SK-N-SH treated with all-trans-retinoic acid at 6 μM for 48 hours (cell line): ENCODE measurements at regions not wholly inside any gene's neighbourhood (a gene's known extent, or its start where the extent isn't known, plus 50 kb on each side); places are given as distances from the start of the nearest gene placed in this dataset.

Experiments used
- ATAC-seq: fragments of 200-7000 bp; cut with Tn5 transposase; 3 replicates; pipeline ENCODE4 v1.9.1; 2020; ENCODE audit warnings: mild to moderate bottlenecking, moderate library complexity
- ARNTL ChIP-seq: fragments of 450-650 bp; formaldehyde crosslinking; IDR thresholded peaks from 2 replicates; pipeline ENCODE4 v1.5.0; 2020; ENCODE audit warnings: low read depth, mild to moderate bottlenecking, moderate library complexity, borderline replicate concordance
- BACH2 ChIP-seq: fragments of 250-450 bp; sonication (Bioruptor Pico); IDR thresholded peaks from 2 replicates; pipeline ENCODE4 v1.9.0; 2021; ENCODE audit warnings: mild to moderate bottlenecking, borderline replicate concordance
- CREB5 ChIP-seq: fragments of 250-450 bp; sonication (Bioruptor Pico); IDR thresholded peaks from 2 replicates; pipeline ENCODE4 v1.5.1; 2020; ENCODE audit warnings: low read depth, mild to moderate bottlenecking, moderate library complexity
- CSDC2 ChIP-seq: fragments of 250-450 bp; sonication (Bioruptor Pico); IDR thresholded peaks from 2 replicates; pipeline ENCODE4 v1.5.0; 2020; ENCODE audit warnings: mild to moderate bottlenecking, moderate library complexity
- ESRRG ChIP-seq: fragments of 250-450 bp; sonication (Bioruptor Pico); IDR thresholded peaks from 2 replicates; pipeline ENCODE4 v1.6.1; 2021; ENCODE audit warnings: mild to moderate bottlenecking
- GLIS3 ChIP-seq: fragments of 250-450 bp; sonication (Bioruptor Pico); IDR thresholded peaks from 2 replicates; pipeline ENCODE4 v1.5.0; 2020; ENCODE audit warnings: mild to moderate bottlenecking, moderate library complexity
- ISL1 ChIP-seq: fragments of 250-450 bp; sonication (Bioruptor Pico); IDR thresholded peaks from 2 replicates; pipeline ENCODE4 v2.1.2; 2022; ENCODE audit warnings: mild to moderate bottlenecking, moderate library complexity
- PPARA ChIP-seq: fragments of 250-450 bp; sonication (Bioruptor Pico); IDR thresholded peaks from 2 replicates; pipeline ENCODE4 v1.5.0; 2020; ENCODE audit warnings: mild to moderate bottlenecking, borderline replicate concordance
- RARB ChIP-seq: fragments of 250-450 bp; sonication (Bioruptor Pico); IDR thresholded peaks from 2 replicates; pipeline ENCODE4 v1.8.0; 2021; ENCODE audit warnings: mild to moderate bottlenecking, moderate library complexity
- TCF4 ChIP-seq: fragments of 250-450 bp; sonication (Bioruptor Pico); IDR thresholded peaks from 2 replicates; pipeline ENCODE4 v1.8.0; 2021; ENCODE audit warnings: mild to moderate bottlenecking, moderate library complexity, borderline replicate concordance
- ZC3H10 ChIP-seq: fragments of 250-450 bp; sonication (Bioruptor Pico); IDR thresholded peaks from 2 replicates; pipeline ENCODE4 v1.5.1; 2021; ENCODE audit warnings: mild to moderate bottlenecking, moderate library complexity
- ZFP3 ChIP-seq: fragments of 250-450 bp; sonication (Bioruptor Pico); IDR thresholded peaks from 2 replicates; pipeline ENCODE4 v1.5.0; 2020; ENCODE audit warnings: mild to moderate bottlenecking, moderate library complexity
- ZFP30 ChIP-seq: fragments of 450-650 bp; formaldehyde crosslinking; IDR thresholded peaks from 2 replicates; pipeline ENCODE4 v1.5.0; 2022; ENCODE audit warnings: mild to moderate bottlenecking, moderate library complexity
- ZNF565 ChIP-seq: fragments of 450-650 bp; formaldehyde crosslinking; conservative IDR thresholded peaks from 2 replicates; pipeline ENCODE4 v1.5.0; 2020; ENCODE audit warnings: low read depth, mild to moderate bottlenecking, moderate library complexity
- ZNF70 ChIP-seq: fragments of 450-650 bp; formaldehyde crosslinking; IDR thresholded peaks from 2 replicates; pipeline ENCODE4 v1.5.0; 2020; ENCODE audit warnings: mild to moderate bottlenecking, moderate library complexity
- ZNF8 ChIP-seq: fragments of 450-650 bp; formaldehyde crosslinking; IDR thresholded peaks from 2 replicates; pipeline ENCODE4 v1.5.0; 2020; ENCODE audit warnings: mild to moderate bottlenecking, moderate library complexity
- TF ChIP-seq, protein P1 (sequence below): fragments of 250-450 bp; sonication (Bioruptor Pico); IDR thresholded peaks from 2 replicates; pipeline ENCODE4 v1.5.1; 2021; ENCODE audit warnings: mild to moderate bottlenecking, moderate library complexity
- TF ChIP-seq, protein P2 (sequence below): fragments of 250-450 bp; sonication (Bioruptor Pico); IDR thresholded peaks from 2 replicates; pipeline ENCODE4 v1.8.0; 2020; ENCODE audit warnings: mild to moderate bottlenecking, moderate library complexity, borderline replicate concordance

DNA sequence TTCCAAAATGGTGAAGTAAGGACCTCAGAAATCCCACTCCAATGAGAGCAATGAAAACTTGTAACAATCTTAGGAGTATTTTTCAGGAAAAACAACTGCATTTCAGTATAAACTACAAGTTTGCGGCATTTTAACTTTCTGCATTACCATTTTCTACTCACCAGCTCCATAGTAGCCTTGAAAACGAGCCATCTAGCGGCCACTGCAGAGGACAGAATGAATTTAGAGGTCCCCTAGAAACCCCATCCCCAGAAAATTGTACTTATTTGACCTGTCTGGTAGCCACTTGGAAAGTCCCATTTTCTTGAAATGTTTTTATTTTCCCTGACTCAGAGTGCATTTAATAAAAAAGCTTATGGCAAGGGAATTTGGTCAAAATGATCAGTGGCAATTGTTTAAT, 205.4 kb upstream of the ITGA1 start:
- ATAC-seq = no peak

DNA sequence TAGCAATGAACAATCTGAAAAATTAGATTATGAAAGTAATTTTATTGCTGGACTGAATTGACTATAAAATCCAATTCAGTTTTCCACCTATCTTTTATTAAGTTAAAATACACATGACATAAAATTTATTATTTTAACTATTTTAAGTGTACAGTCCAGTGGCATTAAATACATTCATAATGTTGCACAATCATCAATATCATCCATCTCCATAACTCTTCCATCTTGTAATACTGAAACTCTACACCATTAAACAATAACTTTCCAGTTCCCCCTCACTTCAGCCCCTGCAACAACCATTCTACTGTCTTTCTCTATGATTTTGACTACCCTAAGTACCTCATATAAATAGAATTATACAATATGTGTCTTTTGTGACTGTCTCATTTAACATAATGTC, 200.6 kb upstream of the ITGA1 start:
- ATAC-seq = no peak
- TF ChIP-seq ZC3H10 (CRISPR knock-in tag) (no peak), GLIS3 (CRISPR knock-in tag) (no peak), ZNF8 (CRISPR knock-in tag) (no peak), PPARA (CRISPR knock-in tag) (no peak), ZNF565 (CRISPR knock-in tag) (no peak), ZFP3 (CRISPR knock-in tag) (no peak), CREB5 (CRISPR knock-in tag) (no peak), ISL1 (no peak), RARB (CRISPR knock-in tag) (no peak), ARNTL (CRISPR knock-in tag) (no peak), BACH2 (CRISPR knock-in tag) (no peak), CSDC2 (CRISPR knock-in tag) (no peak)
- TF ChIP-seq, protein P1, sequence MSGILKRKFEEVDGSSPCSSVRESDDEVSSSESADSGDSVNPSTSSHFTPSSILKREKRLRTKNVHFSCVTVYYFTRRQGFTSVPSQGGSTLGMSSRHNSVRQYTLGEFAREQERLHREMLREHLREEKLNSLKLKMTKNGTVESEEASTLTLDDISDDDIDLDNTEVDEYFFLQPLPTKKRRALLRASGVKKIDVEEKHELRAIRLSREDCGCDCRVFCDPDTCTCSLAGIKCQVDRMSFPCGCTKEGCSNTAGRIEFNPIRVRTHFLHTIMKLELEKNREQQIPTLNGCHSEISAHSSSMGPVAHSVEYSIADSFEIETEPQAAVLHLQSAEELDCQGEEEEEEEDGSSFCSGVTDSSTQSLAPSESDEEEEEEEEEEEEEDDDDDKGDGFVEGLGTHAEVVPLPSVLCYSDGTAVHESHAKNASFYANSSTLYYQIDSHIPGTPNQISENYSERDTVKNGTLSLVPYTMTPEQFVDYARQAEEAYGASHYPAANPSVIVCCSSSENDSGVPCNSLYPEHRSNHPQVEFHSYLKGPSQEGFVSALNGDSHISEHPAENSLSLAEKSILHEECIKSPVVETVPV (CRISPR knock-in tag) = no peak
- TF ChIP-seq, protein P2, sequence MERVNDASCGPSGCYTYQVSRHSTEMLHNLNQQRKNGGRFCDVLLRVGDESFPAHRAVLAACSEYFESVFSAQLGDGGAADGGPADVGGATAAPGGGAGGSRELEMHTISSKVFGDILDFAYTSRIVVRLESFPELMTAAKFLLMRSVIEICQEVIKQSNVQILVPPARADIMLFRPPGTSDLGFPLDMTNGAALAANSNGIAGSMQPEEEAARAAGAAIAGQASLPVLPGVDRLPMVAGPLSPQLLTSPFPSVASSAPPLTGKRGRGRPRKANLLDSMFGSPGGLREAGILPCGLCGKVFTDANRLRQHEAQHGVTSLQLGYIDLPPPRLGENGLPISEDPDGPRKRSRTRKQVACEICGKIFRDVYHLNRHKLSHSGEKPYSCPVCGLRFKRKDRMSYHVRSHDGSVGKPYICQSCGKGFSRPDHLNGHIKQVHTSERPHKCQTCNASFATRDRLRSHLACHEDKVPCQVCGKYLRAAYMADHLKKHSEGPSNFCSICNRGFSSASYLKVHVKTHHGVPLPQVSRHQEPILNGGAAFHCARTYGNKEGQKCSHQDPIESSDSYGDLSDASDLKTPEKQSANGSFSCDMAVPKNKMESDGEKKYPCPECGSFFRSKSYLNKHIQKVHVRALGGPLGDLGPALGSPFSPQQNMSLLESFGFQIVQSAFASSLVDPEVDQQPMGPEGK (CRISPR knock-in tag) = no peak

More for the DNA sequence above, 205.4 kb upstream of the ITGA1 start:
- TF ChIP-seq, protein P2 (CRISPR knock-in tag) = no peak
- TF ChIP-seq ESRRG (CRISPR knock-in tag) = no peak
- no peak for TF ChIP-seq CSDC2 (CRISPR knock-in tag)
- no peak for TF ChIP-seq TCF4 (CRISPR knock-in tag)
- TF ChIP-seq ZNF565 (CRISPR knock-in tag) = no peak
- TF ChIP-seq CREB5 (CRISPR knock-in tag) = no peak
- no peak for TF ChIP-seq ZC3H10 (CRISPR knock-in tag)

GRCh38 chr5:52597625-52598024, 190.1 kb upstream of the ITGA1 start:
- TF ChIP-seq ZFP3 (CRISPR knock-in tag) (no peak), ZNF70 (CRISPR knock-in tag) (no peak), ZNF8 (CRISPR knock-in tag) (no peak), ESRRG (CRISPR knock-in tag) (no peak)
- no peak for ATAC-seq

- TF ChIP-seq ZFP30 (CRISPR knock-in tag) = no peak
- TF ChIP-seq ISL1 = no peak
- TF ChIP-seq ZNF70 (CRISPR knock-in tag) = no peak
- TF ChIP-seq, all 23 proteins: peak for 0
These were observed 188.7 kb upstream of the ITGA1 start for GRCh38 chr5:52598968-52599367.

More at GRCh38 chr5:52598968-52599367, 188.7 kb upstream of the ITGA1 start:
- ATAC-seq = no peak
